ENCODE measurements at regions not wholly inside any gene's neighbourhood (a gene's known extent, or its start where the extent isn't known, plus 50 kb on each side); places are given as distances from the start of the nearest gene placed in this dataset.

DNA sequence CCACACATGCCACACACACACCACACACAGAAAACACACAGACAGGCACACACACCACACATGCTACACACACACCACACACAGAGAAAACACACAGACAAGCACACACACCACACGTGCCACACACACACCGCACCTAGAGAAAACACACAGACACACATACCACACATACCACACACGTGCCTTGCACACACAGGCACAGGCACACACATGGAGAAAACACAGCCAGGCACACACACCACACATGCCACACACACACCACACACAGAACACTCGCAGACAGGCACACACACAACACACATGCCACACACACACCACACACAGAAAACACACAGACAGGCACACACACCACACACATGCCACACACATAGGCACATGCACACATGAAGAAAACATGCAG, 242.1 kb upstream of the MYT1L start:
- H3K4me3 ChIP-seq, result no peak overlapping the region
- no peak overlapping the region for H3K27ac ChIP-seq
- H3K4me1 ChIP-seq (ENCODE audit: control insufficient read depth in 1 of 2, low read depth in 2 of 2), result no peaks in the 10 kb centered on the region
- DNase-seq (ENCODE audit: low spot score) (no peak), ATAC-seq (ENCODE audit: insufficient number of reproducible peaks, low FRiP score, low read depth) (no peak)
- no peaks in the 10 kb centered on the region for H3K27me3 ChIP-seq (replicated peaks; ENCODE audit: insufficient read depth)
- TF ChIP-seq, protein P1, sequence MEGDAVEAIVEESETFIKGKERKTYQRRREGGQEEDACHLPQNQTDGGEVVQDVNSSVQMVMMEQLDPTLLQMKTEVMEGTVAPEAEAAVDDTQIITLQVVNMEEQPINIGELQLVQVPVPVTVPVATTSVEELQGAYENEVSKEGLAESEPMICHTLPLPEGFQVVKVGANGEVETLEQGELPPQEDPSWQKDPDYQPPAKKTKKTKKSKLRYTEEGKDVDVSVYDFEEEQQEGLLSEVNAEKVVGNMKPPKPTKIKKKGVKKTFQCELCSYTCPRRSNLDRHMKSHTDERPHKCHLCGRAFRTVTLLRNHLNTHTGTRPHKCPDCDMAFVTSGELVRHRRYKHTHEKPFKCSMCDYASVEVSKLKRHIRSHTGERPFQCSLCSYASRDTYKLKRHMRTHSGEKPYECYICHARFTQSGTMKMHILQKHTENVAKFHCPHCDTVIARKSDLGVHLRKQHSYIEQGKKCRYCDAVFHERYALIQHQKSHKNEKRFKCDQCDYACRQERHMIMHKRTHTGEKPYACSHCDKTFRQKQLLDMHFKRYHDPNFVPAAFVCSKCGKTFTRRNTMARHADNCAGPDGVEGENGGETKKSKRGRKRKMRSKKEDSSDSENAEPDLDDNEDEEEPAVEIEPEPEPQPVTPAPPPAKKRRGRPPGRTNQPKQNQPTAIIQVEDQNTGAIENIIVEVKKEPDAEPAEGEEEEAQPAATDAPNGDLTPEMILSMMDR (IDR thresholded peaks at IDR 0.05), result no peak
- no peaks in the 10 kb centered on the region for H3K9me3 ChIP-seq
- no peaks in the 10 kb centered on the region for H3K36me3 ChIP-seq

DNA sequence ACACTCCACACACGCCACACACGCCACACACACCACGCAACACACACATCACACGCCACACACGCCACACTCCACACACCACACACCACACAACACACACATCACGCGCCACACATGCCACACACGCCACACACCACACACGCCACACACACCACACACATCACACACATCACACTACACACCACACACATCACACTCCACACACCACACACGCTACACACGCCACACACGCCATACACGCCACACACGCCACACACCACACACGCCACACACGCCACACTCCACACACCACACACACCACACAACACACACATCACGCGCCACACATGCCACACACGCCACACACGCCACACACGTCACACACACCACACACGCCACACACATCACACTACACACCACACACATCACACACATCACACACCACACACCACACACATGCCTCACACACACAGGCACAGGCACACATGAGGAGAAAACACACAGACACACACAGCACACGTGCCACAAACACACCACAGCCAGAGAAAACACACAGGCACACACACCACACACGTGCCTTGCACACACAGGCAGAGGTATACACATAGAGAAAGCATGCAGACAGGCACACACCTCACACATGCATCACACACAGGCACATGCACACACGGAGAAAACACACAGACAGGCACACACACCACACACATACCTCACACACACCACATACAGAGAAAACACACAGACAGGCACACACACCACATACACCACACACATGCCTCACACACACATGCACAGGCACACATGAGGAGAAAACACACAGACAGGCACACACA, 241.5 kb upstream of the MYT1L start:
- H3K4me1 ChIP-seq (ENCODE audit: control insufficient read depth in 1 of 2, low read depth in 2 of 2), result no peaks in the 10 kb centered on the region
- TF ChIP-seq, protein P1 (IDR thresholded peaks at IDR 0.05), result no peak
- ATAC-seq (ENCODE audit: insufficient number of reproducible peaks, low FRiP score, low read depth), result no peak
- no peak for DNase-seq (ENCODE audit: low spot score)
- no peaks in the 10 kb centered on the region for H3K36me3 ChIP-seq
- H3K4me3 ChIP-seq, result no peak overlapping the region
- H3K9me3 ChIP-seq, result no peaks in the 10 kb centered on the region
- no peaks in the 10 kb centered on the region for H3K27me3 ChIP-seq (replicated peaks; ENCODE audit: insufficient read depth)
- H3K27ac ChIP-seq, result no peak overlapping the region

DNA sequence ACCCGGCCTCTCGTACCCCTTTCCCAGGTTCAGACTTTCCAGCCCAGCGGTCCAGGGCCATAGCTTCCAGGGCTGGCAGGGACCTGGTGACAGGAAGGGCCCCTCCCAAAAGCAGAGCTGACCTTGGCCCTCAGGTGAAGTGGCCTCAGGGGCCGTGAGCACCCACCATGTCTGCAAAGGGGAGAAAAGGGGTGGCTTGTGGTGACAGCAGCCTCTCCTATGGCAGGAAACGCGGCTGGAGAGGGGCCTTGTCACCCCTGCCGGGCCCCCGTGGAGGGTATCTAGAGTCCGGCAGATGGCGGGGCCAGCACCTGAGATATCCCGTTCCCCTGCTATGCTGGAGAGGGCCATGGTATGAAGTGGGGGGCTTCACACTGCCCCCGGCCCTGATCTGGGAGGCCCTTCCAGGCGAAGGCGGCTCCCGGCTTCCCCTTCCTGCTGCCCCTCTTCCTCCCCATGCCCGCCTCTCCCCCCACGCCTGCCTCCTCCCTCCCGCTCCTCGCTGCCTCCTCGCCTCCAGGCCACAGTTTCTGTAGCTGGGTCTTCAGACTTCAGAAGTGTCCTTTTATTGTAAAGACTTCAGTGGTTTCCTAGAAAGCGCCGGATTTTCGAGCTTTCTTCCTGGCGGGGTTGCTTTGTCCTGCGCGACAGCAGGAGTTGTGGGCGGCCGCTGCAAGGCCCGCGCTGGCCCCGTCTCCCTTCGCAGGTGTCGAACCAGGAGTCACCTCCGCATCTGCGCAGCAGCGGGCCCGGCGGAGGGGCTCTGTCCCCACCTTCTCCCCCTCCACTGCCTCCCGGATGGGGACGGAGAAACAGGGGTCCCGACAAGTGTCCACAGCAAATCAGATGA, 240.5 kb upstream of the MYT1L start:
- H3K27ac ChIP-seq, result no peak overlapping the region
- no peaks in the 10 kb centered on the region for H3K4me1 ChIP-seq (ENCODE audit: control insufficient read depth in 1 of 2, low read depth in 2 of 2)
- TF ChIP-seq, protein P1 (IDR thresholded peaks at IDR 0.05), result no peak
- DNase-seq (ENCODE audit: low spot score) (no peak), ATAC-seq (ENCODE audit: insufficient number of reproducible peaks, low FRiP score, low read depth) (no peak)
- no peaks in the 10 kb centered on the region for H3K27me3 ChIP-seq (replicated peaks; ENCODE audit: insufficient read depth)
- H3K4me3 ChIP-seq, result no peak overlapping the region
- H3K36me3 ChIP-seq, result no peaks in the 10 kb centered on the region
- H3K9me3 ChIP-seq, result no peaks in the 10 kb centered on the region

DNA sequence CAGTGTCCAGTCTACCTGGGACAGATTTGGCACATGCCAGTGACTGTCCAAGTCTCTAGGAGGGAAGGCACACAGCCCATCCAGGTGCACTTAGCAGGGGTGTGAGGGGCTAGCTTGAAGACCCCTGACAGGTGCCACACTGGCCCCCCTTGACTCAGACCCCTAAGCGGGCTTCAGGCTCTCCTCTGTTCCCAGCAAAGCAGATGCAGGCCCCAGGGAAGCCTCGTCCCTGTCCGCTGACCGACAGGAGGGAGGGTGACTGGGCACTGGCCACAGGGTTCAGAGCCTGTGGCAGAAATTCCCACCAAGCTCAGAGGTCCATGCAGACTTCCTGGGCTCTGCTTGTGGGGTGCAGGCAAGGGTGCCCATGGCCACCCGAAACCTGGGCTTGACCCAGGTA, 239.8 kb upstream of the MYT1L start:
- Histone ChIP-seq H3K27ac (no peak overlapping the region), H3K4me1 (ENCODE audit: control insufficient read depth in 1 of 2, low read depth in 2 of 2) (no peaks in the 10 kb centered on the region), H3K4me3 (no peak overlapping the region), H3K9me3 (no peaks in the 10 kb centered on the region), H3K27me3 (replicated peaks; ENCODE audit: insufficient read depth) (no peaks in the 10 kb centered on the region), H3K36me3 (no peaks in the 10 kb centered on the region)
- ATAC-seq (ENCODE audit: insufficient number of reproducible peaks, low FRiP score, low read depth) (no peak), DNase-seq (ENCODE audit: low spot score) (no peak)
- TF ChIP-seq, protein P1 (IDR thresholded peaks at IDR 0.05), result no peak

DNA sequence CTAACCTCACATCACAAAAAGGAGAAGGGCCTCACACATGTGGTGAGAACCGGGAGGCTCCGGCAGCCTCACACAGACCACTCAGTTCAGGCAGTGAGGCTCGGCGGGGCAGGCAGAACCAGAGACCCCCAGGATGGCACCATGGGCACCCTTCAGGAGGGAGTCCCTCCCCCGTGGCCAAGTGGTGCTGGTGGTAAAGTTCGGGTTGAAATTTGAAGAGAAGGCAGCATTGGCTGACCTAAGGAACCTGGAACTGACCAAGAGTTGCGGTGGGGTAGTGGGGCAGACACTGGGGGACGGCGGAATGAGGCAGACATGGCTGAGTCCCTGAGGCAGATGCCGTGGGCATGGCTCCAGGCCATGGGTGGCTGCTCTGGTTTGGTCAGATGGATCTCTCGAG, 239.3 kb upstream of the MYT1L start:
- no peak overlapping the region for H3K4me3 ChIP-seq
- H3K9me3 ChIP-seq, result no peaks in the 10 kb centered on the region
- TF ChIP-seq, protein P1 (IDR thresholded peaks at IDR 0.05), result no peak
- no peaks in the 10 kb centered on the region for H3K36me3 ChIP-seq
- H3K4me1 ChIP-seq (ENCODE audit: control insufficient read depth in 1 of 2, low read depth in 2 of 2), result no peaks in the 10 kb centered on the region
- no peak overlapping the region for H3K27ac ChIP-seq
- H3K27me3 ChIP-seq (replicated peaks; ENCODE audit: insufficient read depth), result no peaks in the 10 kb centered on the region
- ATAC-seq (ENCODE audit: insufficient number of reproducible peaks, low FRiP score, low read depth), result no peak
- DNase-seq (ENCODE audit: low spot score), result no peak
